Aorta (tissue), 5 donors: ENCODE measurements at regions not wholly inside any gene's neighbourhood (a gene's known extent, or its start where the extent isn't known, plus 50 kb on each side); places are given as distances from the start of the nearest gene placed in this dataset.

Source experiments
- ATAC-seq: fragments of 200-7000 bp; cut with Tn5 transposase; one replicate; pipeline ENCODE4 v1.9.1; 2022; ENCODE audit warnings: moderate library complexity; ENCODE audit not compliant: low FRiP score
- DNase-seq, 2 donors: peaks; one replicate each; pipeline ENCODE4 v3.0.0-alpha.2; 2020
- H3K27ac ChIP-seq, 2 donors: one replicate each; pipeline ENCODE4 v1.5.1; 2013; ENCODE audit warnings: low read length in 2 of 2, mild to moderate bottlenecking in 2 of 2, moderate library complexity in 2 of 2, control low read depth in 1 of 2, inconsistent platforms in 1 of 2, low read depth in 1 of 2
- H3K27me3 ChIP-seq, 2 donors: one replicate each; pipeline ENCODE4 v1.6.1; 2013; ENCODE audit warnings: control low read depth in 1 of 2, low read length in 1 of 2, mild to moderate bottlenecking in 1 of 2, moderate library complexity in 1 of 2; ENCODE audit not compliant: insufficient read depth in 2 of 2, control insufficient read depth in 1 of 2
- H3K36me3 ChIP-seq, 2 donors: one replicate each; pipeline ENCODE4 v1.6.1; 2013; ENCODE audit warnings: control low read depth in 1 of 2, low read length in 1 of 2, mild to moderate bottlenecking in 1 of 2; ENCODE audit not compliant: insufficient read depth in 2 of 2, control insufficient read depth in 1 of 2
- H3K4me1 ChIP-seq, 2 donors: one replicate each; pipeline ENCODE4 v1.6.1; 2013; ENCODE audit warnings: low read length in 2 of 2, control low read depth in 1 of 2, mild to moderate bottlenecking in 1 of 2, moderate library complexity in 1 of 2; ENCODE audit not compliant: insufficient read depth in 2 of 2, control insufficient read depth in 1 of 2
- H3K4me3 ChIP-seq, 2 donors: one replicate each; pipeline ENCODE4 v1.5.1; 2013; ENCODE audit warnings: low read length in 2 of 2, control low read depth in 1 of 2, mild to moderate bottlenecking in 1 of 2
- H3K9me3 ChIP-seq: one replicate; pipeline ENCODE4 v1.6.1; 2013; ENCODE audit warnings: mild to moderate bottlenecking, low read length; ENCODE audit not compliant: control insufficient read depth
- WGBS, 2 donors: extraction: QIAGEN DNeasy Blood & Tissue Kit; methylation state at CpG; one replicate each; pipeline ENCODE4 v1.1.7; 2013; 5-methylcytosine and 5-hydroxymethylcytosine counted together
- intact Hi-C, 2 donors: fragments of 100-400 bp; cut with DNase I; formaldehyde crosslinking; loops; one replicate each; pipeline versions ENCODE4 v1.14.2 to v1.15.0; 2022
- donor health status: healthy with polysubstance abuse.
- donor health status: Bipolar disorder and iron deficiency.
- donor health status: DM: no; HTN: no; CAD: no.
- donor health status: DM: no; HTN: no; CAD: no.
- donor health status: DM: yes; HTN: yes; CAD: no.

DNA sequence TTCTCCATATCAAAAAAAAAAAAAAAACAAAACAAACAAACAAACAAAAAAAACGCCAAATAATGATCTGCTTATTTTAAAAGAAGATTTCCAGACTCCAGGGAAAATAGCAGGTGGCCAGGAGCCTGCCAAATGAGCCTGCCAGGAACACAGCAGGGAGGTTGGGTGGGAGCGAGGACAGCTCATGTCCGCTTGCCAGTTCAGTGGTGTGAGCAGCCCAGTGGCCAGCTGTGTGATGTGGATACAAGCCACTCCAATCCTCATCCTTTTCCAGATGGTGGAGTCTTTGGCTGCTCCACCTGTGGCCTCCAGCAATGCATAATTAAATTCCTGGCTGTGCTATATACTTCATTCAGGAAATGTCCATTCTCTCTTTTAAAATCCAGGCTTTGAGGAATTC lies 1025.1 kb upstream of the C9orf72 start:
- Histone ChIP-seq H3K4me1 (no peaks in the 10 kb centered on the region), H3K27ac (no peak overlapping the region), H3K4me3 (no peak overlapping the region), H3K27me3 (no peaks in the 10 kb centered on the region), H3K9me3 (no peaks in the 10 kb centered on the region), H3K36me3 (no peaks in the 10 kb centered on the region)
- WGBS, 2 donors: 58 to 61% methylated on average over 3 of the region's 3 CpGs
- DNase-seq: no peak
- no peak for ATAC-seq
- intact Hi-C loops: no loop called here

DNA sequence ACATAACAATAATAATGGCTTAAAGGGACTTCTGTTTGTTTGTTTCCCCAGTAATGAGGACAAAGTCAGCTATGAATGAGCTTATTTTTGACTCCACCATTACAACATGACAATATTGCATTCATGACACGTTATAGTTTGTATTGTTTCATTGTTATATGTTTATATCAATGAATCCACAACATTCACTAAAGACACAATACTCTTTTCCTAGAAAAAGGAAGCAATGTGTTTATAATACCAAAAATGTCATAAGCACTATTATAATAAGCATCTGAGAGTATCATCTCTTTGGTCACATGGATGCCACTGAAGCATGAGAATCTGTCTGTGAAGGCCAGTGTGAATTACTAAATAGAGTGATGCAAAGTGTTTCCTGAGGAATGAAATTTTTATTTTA lies 1026.9 kb upstream of the C9orf72 start:
- WGBS, 2 donors: 66 to 78% methylated on average over 1 of the region's 1 CpG
- DNase-seq (no peak), ATAC-seq (no peak)
- intact Hi-C loops: no loop called here
- Histone ChIP-seq H3K27me3 (no peaks in the 10 kb centered on the region), H3K4me3 (no peak overlapping the region), H3K9me3 (no peaks in the 10 kb centered on the region), H3K27ac (no peak overlapping the region), H3K36me3 (no peaks in the 10 kb centered on the region), H3K4me1 (no peaks in the 10 kb centered on the region)

DNA sequence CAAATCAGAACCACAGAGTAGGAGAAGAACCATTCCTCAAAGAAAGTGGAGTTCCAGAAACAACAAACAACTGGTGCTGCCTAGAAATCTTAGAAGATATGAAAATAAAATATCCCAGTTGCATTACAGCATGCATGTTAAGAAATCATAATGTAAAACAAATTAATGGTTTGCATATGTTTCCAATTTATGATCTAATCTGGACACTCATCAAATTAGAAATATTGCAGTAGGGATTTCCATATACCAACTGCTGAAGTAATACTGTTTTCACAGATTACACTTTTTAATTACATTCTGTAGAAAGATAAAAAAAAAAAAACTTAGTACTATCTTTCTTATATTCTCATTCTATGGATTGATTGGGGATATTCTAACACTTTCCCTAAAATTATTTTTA lies 1034.6 kb upstream of the C9orf72 start:
- H3K4me1 ChIP-seq: no peaks in the 10 kb centered on the region
- H3K36me3 ChIP-seq: no peaks in the 10 kb centered on the region
- ATAC-seq: no peak
- intact Hi-C loops: no loop called here
- no peak overlapping the region for H3K27ac ChIP-seq
- H3K27me3 ChIP-seq: no peaks in the 10 kb centered on the region
- no peak overlapping the region for H3K4me3 ChIP-seq
- no peaks in the 10 kb centered on the region for H3K9me3 ChIP-seq
- no peak for DNase-seq

DNA sequence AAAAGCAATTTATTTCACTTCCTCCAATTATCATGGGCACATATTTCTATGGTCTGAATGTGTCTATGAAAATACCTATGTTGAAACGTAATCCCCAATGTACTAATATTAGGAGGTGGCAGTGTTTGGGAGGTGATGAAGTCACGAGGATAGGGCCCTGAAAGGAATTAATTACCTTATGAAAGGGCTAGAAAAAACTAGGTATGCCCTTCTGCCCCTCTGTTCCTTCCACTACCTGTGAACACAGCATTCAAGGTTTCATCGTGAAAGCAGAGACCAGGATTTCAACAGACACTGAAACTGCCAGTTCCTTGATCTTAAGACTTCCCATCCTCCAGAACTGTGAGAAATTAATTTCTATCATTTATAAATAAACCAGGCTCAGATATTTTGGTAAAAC lies 1037.1 kb upstream of the C9orf72 start:
- Histone ChIP-seq H3K27me3 (no peaks in the 10 kb centered on the region), H3K36me3 (no peaks in the 10 kb centered on the region), H3K4me1 (no peaks in the 10 kb centered on the region), H3K4me3 (no peak overlapping the region), H3K9me3 (no peaks in the 10 kb centered on the region), H3K27ac (no peak overlapping the region)
- ATAC-seq: no peak
- WGBS, 2 donors: 46 to 51% methylated on average over 3 of the region's 3 CpGs
- intact Hi-C loops: no loop called here
- no peak for DNase-seq

DNA sequence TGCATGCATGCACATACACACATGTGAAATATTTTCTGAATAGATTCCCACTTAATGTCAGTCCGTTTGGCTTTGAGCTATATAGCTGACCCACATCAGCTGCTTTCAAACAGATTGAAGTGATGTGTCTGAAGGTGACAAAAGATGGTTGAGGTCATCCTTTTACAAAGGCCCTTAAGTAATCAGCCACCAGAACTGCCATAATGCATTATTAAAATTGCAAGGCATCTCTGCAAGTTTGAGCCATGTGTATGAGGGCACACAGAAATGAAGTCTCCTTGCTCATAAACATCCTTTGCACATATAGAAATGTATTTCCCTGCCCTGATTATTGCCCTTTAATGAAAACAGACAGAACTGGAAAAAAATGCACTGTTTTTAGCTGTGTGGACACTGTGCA lies 1043.0 kb upstream of the C9orf72 start:
- no peak for ATAC-seq

DNA sequence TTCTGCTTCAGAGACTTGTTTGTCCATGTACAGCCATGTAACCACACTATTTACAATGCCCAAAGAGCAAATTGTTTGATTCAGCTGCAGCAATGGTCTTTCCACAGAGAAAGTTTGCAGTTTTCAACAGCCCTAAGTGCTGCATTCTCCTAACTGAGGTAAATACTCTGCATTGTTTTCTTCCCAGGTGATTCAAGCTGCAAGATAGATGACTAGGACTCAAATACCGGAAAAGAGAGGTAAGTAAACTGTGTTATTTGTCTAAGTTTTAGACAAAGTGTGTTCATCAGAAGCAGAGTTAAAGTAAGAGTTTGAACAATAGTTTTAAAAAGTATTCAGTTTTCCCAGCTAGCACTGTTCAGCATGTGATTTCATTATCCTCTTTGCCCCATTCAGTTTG lies 1046.7 kb upstream of the C9orf72 start:
- ATAC-seq: no peak
- DNase-seq: no peak
- H3K36me3 ChIP-seq: no peaks in the 10 kb centered on the region
- intact Hi-C loops: no loop called here
- no peaks in the 10 kb centered on the region for H3K9me3 ChIP-seq
- no peaks in the 10 kb centered on the region for H3K27me3 ChIP-seq
- H3K4me3 ChIP-seq: no peak overlapping the region
- WGBS, 2 donors: 63 to 67% methylated on average over 1 of the region's 1 CpG
- no peaks in the 10 kb centered on the region for H3K4me1 ChIP-seq
- no peak overlapping the region for H3K27ac ChIP-seq

More for the DNA sequence above, 1043.0 kb upstream of the C9orf72 start:
- 34 to 39% methylated on average over 1 of the region's 1 CpG for WGBS, 2 donors
- Histone ChIP-seq H3K4me1 (no peaks in the 10 kb centered on the region), H3K27ac (no peak overlapping the region), H3K4me3 (no peak overlapping the region), H3K36me3 (no peaks in the 10 kb centered on the region), H3K9me3 (no peaks in the 10 kb centered on the region), H3K27me3 (no peaks in the 10 kb centered on the region)
- intact Hi-C loops: no loop called here
- DNase-seq: no peak

DNA sequence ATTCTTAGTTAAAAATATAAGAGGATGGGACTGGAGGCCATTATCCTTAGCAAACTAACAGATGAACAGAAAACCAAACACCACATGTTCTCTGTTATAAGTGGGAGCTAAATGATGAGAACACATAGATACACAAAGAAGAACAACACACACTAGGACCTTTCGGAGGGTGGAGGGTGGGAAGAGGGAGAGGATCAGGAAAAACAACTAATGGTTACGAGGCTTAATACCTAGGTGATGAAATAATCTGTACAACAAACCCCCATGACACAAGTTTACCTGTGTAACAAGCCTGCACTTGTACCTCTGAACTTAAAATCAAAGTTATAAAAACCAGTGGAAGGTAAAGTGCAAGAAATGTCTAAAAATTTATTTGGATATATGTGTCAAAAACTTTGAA lies 1047.4 kb upstream of the C9orf72 start:
- 71 to 76% methylated on average over 2 of the region's 2 CpGs for WGBS, 2 donors
- intact Hi-C loops: no loop called here

DNA sequence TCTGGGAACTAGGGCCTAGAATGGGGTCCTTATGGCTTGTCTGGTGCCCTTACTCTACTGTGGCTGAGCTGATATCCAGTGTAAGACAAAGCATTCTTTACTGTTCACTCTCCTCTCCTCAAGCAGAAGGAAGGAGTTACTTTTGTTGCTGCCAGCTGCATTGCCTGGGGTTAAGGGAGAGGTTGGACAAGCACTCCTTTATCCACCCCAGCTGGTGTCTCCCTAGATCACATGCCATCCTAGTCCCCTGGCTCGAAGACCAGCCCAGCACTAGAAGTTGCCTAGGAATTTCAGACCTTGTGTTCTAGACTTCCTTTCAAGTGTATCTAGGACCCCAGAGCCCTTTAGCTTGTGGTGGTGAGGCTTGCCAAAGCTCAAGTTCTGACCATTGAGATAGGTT lies 1051.5 kb upstream of the C9orf72 start:
- H3K4me3 ChIP-seq: no peak overlapping the region
- no peaks in the 10 kb centered on the region for H3K9me3 ChIP-seq
- ATAC-seq (no peak), DNase-seq (no peak)
- 63 to 83% methylated on average over 1 of the region's 1 CpG for WGBS, 2 donors
- no peak overlapping the region for H3K27ac ChIP-seq
- intact Hi-C loops: no loop called here
- no peaks in the 10 kb centered on the region for H3K27me3 ChIP-seq
- H3K36me3 ChIP-seq: no peaks in the 10 kb centered on the region
- no peaks in the 10 kb centered on the region for H3K4me1 ChIP-seq

More for the DNA sequence above, 1047.4 kb upstream of the C9orf72 start:
- ATAC-seq (no peak), DNase-seq (no peak)
- H3K27me3 ChIP-seq: no peaks in the 10 kb centered on the region
- no peak overlapping the region for H3K27ac ChIP-seq
- no peaks in the 10 kb centered on the region for H3K36me3 ChIP-seq
- H3K9me3 ChIP-seq: no peaks in the 10 kb centered on the region
- no peak overlapping the region for H3K4me3 ChIP-seq
- no peaks in the 10 kb centered on the region for H3K4me1 ChIP-seq

DNA sequence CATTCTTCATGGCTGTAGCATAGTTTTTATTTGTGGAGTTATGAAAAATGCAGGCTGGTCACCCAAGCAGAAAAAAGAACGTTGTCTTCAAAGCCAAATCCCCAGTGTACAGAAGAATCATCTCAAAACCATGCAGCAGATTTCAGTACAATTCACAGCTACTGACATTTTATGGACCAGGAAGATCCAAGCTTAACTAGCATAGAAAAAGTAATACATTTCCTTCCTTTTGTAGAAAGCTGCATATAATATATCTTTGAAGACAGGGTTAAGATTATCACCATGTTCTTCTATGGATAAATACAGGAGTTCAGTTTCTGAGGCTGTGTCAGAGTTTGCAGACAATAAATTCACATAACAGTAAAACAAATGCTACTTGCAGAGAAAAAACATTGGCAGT lies 1054.8 kb upstream of the C9orf72 start:
- H3K36me3 ChIP-seq: no peaks in the 10 kb centered on the region
- H3K27ac ChIP-seq: no peak overlapping the region
- no peaks in the 10 kb centered on the region for H3K27me3 ChIP-seq
- 39 to 42% methylated on average over 1 of the region's 1 CpG for WGBS, 2 donors
- ATAC-seq (no peak), DNase-seq (no peak)
- H3K9me3 ChIP-seq: no peaks in the 10 kb centered on the region
- H3K4me3 ChIP-seq: no peak overlapping the region
- intact Hi-C loops: no loop called here
- no peaks in the 10 kb centered on the region for H3K4me1 ChIP-seq
